Endodermal cell (in vitro differentiated cells): ENCODE measurements at regions not wholly inside any gene's neighbourhood (a gene's known extent, or its start where the extent isn't known, plus 50 kb on each side); places are given as distances from the start of the nearest gene placed in this dataset.

Experiments used
- DNase-seq: peaks from one replicate; pipeline ENCODE4 v3.0.0-alpha.2; 2017
- H3K27ac ChIP-seq: 2 replicates; pipeline ENCODE4 v1.5.1; 2013; ENCODE audit warnings: mild to moderate bottlenecking, low read depth, low read length, moderate library complexity
- H3K27me3 ChIP-seq: 2 replicates; pipeline ENCODE4 v1.6.1; 2013; ENCODE audit warnings: mild to moderate bottlenecking, low read length, moderate library complexity; ENCODE audit not compliant: insufficient read depth, control insufficient read depth, poor library complexity, severe bottlenecking
- H3K36me3 ChIP-seq: 2 replicates; pipeline ENCODE4 v1.7.0; 2013; ENCODE audit warnings: mild to moderate bottlenecking, low read length, moderate library complexity; ENCODE audit not compliant: control insufficient read depth, insufficient read depth
- H3K4me1 ChIP-seq: one replicate; pipeline ENCODE4 v1.7.0; 2013; ENCODE audit warnings: low read length; ENCODE audit not compliant: control insufficient read depth, insufficient read depth
- H3K4me3 ChIP-seq: 2 replicates; pipeline ENCODE4 v1.5.1; 2013; ENCODE audit warnings: mild to moderate bottlenecking, low read length, moderate library complexity
- H3K9ac ChIP-seq: 2 replicates; pipeline ENCODE4 v1.6.1; 2013; ENCODE audit warnings: mild to moderate bottlenecking, low read length, moderate library complexity; ENCODE audit not compliant: poor library complexity, severe bottlenecking; ENCODE audit errors: extremely low read depth
- H3K9me3 ChIP-seq: 2 replicates; pipeline ENCODE4 v1.6.1; 2013; ENCODE audit warnings: mild to moderate bottlenecking, low read length, moderate library complexity; ENCODE audit not compliant: control insufficient read depth
- H3K27ac Mint-ChIP-seq: 2 replicates; pipeline ENCODE4 v1.8.0; 2020; ENCODE audit warnings: mixed read lengths
- H3K27me3 Mint-ChIP-seq: 2 replicates; pipeline ENCODE4 v1.8.0; 2021; ENCODE audit warnings: mild to moderate bottlenecking, mixed read lengths; ENCODE audit not compliant: insufficient read depth
- H3K36me3 Mint-ChIP-seq: 2 replicates; pipeline ENCODE4 v1.8.0; 2020; ENCODE audit warnings: low read depth, mixed read lengths
- H3K4me1 Mint-ChIP-seq: 2 replicates; pipeline ENCODE4 v1.8.0; 2020; ENCODE audit warnings: mixed read lengths
- H3K4me3 Mint-ChIP-seq: 2 replicates; pipeline ENCODE4 v1.8.0; 2020; ENCODE audit warnings: mild to moderate bottlenecking, moderate library complexity, mixed read lengths
- H3K9me3 Mint-ChIP-seq: 2 replicates; pipeline ENCODE4 v1.8.0; 2020; ENCODE audit warnings: mild to moderate bottlenecking, mixed read lengths
- CTCF ChIP-seq: fragments of 200-600 bp; sonication (generic); conservative IDR thresholded peaks from 2 replicates; pipeline ENCODE4 v1.5.0; 2021; ENCODE audit warnings: antibody characterized with exemption, mild to moderate bottlenecking
- WGBS, 2 experiments: methylation state at CpG; one replicate each; pipeline versions ENCODE4 v1.1.5 to v1.1.7; 2013; ENCODE audit warnings: missing lambda C conversion rate in 2 of 2, mixed read lengths in 1 of 2; ENCODE audit not compliant: insufficient coverage in 1 of 2, insufficient read length in 1 of 2; 5-methylcytosine and 5-hydroxymethylcytosine counted together

GRCh38 chr15:95134431-95135110 lies 903.2 kb downstream of the MCTP2 start:
- H3K27me3 Mint-ChIP-seq: no peaks in the 10 kb centered on the region
- DNase-seq: no peak
- no peaks in the 10 kb centered on the region for H3K36me3 ChIP-seq
- H3K4me3 ChIP-seq: no peak overlapping the region
- whole genome bisulfite sequencing, 2 experiments: 92 to 96% methylated on average over 4 of the region's 4 CpGs
- no peak for TF ChIP-seq CTCF
- no peaks in the 10 kb centered on the region for H3K4me1 Mint-ChIP-seq
- H3K9ac ChIP-seq: no peak overlapping the region
- H3K27me3 ChIP-seq: no peaks in the 10 kb centered on the region
- no peak overlapping the region for H3K27ac ChIP-seq
- H3K9me3 ChIP-seq: no peaks in the 10 kb centered on the region
- no peaks in the 10 kb centered on the region for H3K9me3 Mint-ChIP-seq
- no peak overlapping the region for H3K4me3 Mint-ChIP-seq
- no peaks in the 10 kb centered on the region for H3K36me3 Mint-ChIP-seq
- H3K27ac Mint-ChIP-seq: no peak overlapping the region
- no peaks in the 10 kb centered on the region for H3K4me1 ChIP-seq

DNA sequence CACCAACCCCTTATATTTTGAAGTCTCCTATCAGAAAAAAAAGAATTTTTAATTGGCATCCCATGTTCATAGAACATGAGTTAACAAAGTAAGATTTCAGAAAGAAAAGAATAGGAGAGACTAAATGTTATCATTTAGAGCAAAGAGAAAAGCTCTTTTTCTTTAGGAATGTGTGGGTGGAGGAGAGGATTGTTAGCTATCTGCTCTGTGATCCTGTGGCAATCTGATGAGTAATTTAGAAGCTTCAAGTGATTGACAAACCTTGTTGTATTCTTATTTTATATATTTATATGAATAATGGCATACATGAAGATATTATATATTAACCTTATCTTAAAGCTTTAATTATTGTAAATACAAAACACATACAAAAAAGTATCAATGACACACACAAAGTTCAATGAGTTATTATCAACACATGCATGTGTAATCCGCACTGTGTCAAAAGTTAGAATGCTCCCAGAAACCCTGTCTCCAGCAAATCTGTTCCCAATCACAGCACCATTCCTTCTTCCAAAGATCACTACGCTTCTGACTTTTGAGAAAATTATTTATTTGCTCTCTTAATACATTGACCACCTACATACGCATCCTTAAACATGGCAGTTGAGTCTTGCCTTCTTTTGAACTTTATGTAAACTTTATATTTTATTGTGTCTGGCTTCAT lies 907.4 kb downstream of the MCTP2 start:
- Histone ChIP-seq H3K36me3 (no peaks in the 10 kb centered on the region), H3K27me3 (no peaks in the 10 kb centered on the region), H3K9ac (no peak overlapping the region), H3K27ac (no peak overlapping the region), H3K4me3 (no peak overlapping the region), H3K4me1 (no peaks in the 10 kb centered on the region), H3K9me3 (no peaks in the 10 kb centered on the region)
- 93 to 100% methylated on average over 1 to 3 of the region's 3 CpGs for WGBS, 2 experiments
- H3K9me3 Mint-ChIP-seq: no peaks in the 10 kb centered on the region
- H3K4me1 Mint-ChIP-seq: no peaks in the 10 kb centered on the region
- TF ChIP-seq CTCF: no peak
- no peak overlapping the region for H3K27ac Mint-ChIP-seq
- H3K36me3 Mint-ChIP-seq: no peaks in the 10 kb centered on the region
- no peak overlapping the region for H3K4me3 Mint-ChIP-seq
- H3K27me3 Mint-ChIP-seq: no peaks in the 10 kb centered on the region
- no peak for DNase-seq

DNA sequence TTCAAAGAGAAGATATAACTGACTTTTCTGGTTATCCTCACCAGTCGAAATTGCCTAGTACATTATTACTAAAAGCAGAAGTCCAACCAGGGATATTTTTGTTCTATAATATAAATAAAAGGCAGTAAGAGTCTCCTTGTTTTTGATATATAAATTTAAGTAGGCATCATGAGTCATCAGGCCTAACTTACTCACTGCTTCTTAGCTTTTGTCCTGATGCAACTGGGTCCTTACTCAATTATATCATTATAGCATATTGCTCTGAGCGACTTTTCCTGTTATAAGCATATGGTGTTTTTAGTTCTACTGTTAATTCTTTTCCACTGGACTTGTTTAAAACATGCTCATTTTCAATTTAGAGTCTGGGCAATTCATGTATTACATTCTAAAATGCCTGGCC lies 910.1 kb downstream of the MCTP2 start:
- Histone ChIP-seq H3K27me3 (no peaks in the 10 kb centered on the region), H3K9me3 (no peaks in the 10 kb centered on the region), H3K27ac (no peak overlapping the region), H3K36me3 (no peaks in the 10 kb centered on the region), H3K4me3 (no peak overlapping the region), H3K9ac (no peak overlapping the region), H3K4me1 (no peaks in the 10 kb centered on the region)
- DNase-seq: no peak
- H3K4me1 Mint-ChIP-seq: no peaks in the 10 kb centered on the region
- H3K27me3 Mint-ChIP-seq: no peaks in the 10 kb centered on the region
- no peak overlapping the region for H3K27ac Mint-ChIP-seq
- H3K4me3 Mint-ChIP-seq: no peak overlapping the region
- no peak for TF ChIP-seq CTCF
- no peaks in the 10 kb centered on the region for H3K36me3 Mint-ChIP-seq
- no peaks in the 10 kb centered on the region for H3K9me3 Mint-ChIP-seq
- WGBS, 2 experiments: 90% methylated on average over 2 of the region's 2 CpGs; no CpG with 5 or more reads in 1 of the 2 experiments
